Left hindlimb (tissue), 1 donor: ENCODE measurements at regions not wholly inside any gene's neighbourhood (a gene's known extent, or its start where the extent isn't known, plus 50 kb on each side); places are given as distances from the start of the nearest gene placed in this dataset.
"Not testable (repeated sequence)": the region's sequence is repeated elsewhere in the genome, so short reads cannot be mapped to it uniquely, and the experiment has no call there.

Source experiments
- DNase-seq: peaks from one replicate; pipeline ENCODE4 v3.0.0-alpha.2; 2018

- DNase-seq = no peak
Observed at GRCh38 chr2:176885661-176886060, 326.9 kb upstream of the HNRNPA3 start.

DNA sequence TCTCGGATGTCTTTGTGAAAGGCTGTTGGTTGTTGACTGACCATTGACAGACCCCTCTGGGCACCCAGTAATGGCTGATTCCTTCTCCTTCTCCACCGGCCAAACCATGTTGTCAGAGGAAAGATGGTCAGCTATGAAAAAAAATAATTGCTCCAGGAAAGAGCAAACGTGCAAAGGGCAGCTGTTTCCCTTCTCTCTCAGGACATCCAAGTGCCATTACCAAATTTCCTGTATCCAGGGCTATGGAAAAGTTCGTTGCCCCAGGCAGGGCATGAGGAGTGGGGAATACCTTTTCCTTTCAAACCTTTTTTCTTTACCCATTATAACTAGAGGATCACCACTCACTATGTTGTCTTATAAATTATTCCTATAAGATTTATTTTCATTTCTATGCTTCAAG is 321.5 kb upstream of the HNRNPA3 start:
- no peak for DNase-seq

- DNase-seq = no peak
Observed at GRCh38 chr2:176891857-176892256, 320.7 kb upstream of the HNRNPA3 start.

- DNase-seq = no peak
Observed at GRCh38 chr2:176892676-176893226, 319.8 kb upstream of the HNRNPA3 start.

- no peak for DNase-seq
Observed at GRCh38 chr2:176895158-176895557, 317.4 kb upstream of the HNRNPA3 start.

- no peak for DNase-seq
Observed at GRCh38 chr2:176902454-176902853, 310.1 kb upstream of the HNRNPA3 start.

DNA sequence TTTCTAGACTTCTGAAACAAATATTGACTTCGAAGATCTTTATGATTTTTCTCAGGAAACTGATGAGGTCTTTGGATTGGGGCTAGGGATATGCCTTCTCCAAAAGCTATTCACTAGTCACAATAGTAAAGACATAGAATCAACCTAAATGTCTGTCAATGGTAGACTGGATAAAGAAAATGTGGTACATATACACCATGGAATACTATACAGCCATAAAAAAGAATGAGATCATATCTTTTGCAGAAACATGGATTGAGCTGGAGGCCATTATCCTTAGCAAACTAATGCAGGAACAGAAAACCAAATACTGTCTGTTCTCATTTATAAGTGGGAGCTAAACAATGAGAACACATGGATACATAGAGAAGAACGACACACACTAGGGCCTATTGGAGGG is 308.5 kb upstream of the HNRNPA3 start:
- not testable (repeated sequence) for DNase-seq

- DNase-seq = no peak
Observed at GRCh38 chr2:176907341-176907740, 305.3 kb upstream of the HNRNPA3 start.

GRCh38 chr2:176910828-176911227 is 301.8 kb upstream of the HNRNPA3 start:
- no peak for DNase-seq

DNA sequence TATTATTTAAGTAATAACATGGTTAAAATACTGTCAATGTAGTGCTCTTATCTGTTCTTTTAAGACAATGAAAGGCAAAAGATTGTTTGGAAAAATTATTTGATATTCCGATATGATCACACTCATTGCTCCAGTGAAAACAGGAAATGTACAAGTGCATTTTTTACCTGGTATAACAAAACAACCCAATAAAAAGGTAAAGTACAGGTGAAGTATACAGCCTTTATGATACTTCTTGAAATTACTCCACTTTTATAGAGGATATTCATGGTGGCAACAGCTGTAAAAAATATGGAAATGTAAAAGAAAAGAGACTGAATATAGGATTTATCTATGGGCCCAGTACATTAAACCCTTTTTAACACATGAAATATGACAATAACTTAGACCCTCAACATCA is 298.6 kb upstream of the HNRNPA3 start:
- no peak for DNase-seq

GRCh38 chr2:176914371-176914770 is 298.2 kb upstream of the HNRNPA3 start:
- peak; percentile 47 for DNase-seq

DNA sequence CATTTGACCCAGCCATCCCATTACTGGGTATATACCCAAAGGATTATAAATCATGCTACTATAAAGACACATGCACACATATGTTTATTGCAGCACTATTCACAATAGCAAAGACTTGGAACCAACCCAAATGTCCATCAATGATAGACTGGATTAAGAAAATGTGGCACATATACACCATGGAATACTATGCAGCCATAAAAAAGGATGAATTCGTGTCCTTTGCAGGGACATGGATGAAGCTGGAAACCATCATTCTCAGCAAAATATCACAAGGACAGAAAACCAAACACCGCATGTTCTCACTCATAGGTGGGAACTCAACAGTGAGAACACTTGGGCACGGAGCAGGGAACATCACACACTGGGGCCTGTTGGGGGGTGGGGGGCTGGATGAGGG is 290.0 kb upstream of the HNRNPA3 start:
- DNase-seq = not testable (repeated sequence)

DNA sequence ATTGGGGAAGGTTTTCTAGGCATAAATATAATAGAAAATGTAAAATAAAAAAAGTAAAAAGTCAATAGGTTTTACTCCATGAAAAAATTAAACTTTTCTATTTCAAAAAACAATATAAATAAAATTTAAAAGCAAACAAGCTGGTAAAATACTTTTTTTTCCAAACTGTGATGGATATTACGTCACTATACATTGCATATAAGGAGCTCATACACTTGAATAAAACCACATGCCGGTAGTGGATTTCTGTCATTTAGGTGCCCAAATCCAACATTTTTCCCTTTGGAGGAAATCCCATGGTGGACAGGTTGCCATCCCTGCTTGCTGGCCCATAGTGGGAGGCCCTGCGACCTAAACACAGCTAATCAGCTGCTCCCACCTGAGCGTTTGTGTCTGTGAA is 289.4 kb upstream of the HNRNPA3 start:
- no peak for DNase-seq

- DNase-seq = no peak
Observed at GRCh38 chr2:176924909-176925534, 287.6 kb upstream of the HNRNPA3 start.

- no peak for DNase-seq
Observed at GRCh38 chr2:176926453-176926852, 286.1 kb upstream of the HNRNPA3 start.

- DNase-seq = not testable (repeated sequence)
Observed at GRCh38 chr2:176929387-176929786, 283.2 kb upstream of the HNRNPA3 start.

DNA sequence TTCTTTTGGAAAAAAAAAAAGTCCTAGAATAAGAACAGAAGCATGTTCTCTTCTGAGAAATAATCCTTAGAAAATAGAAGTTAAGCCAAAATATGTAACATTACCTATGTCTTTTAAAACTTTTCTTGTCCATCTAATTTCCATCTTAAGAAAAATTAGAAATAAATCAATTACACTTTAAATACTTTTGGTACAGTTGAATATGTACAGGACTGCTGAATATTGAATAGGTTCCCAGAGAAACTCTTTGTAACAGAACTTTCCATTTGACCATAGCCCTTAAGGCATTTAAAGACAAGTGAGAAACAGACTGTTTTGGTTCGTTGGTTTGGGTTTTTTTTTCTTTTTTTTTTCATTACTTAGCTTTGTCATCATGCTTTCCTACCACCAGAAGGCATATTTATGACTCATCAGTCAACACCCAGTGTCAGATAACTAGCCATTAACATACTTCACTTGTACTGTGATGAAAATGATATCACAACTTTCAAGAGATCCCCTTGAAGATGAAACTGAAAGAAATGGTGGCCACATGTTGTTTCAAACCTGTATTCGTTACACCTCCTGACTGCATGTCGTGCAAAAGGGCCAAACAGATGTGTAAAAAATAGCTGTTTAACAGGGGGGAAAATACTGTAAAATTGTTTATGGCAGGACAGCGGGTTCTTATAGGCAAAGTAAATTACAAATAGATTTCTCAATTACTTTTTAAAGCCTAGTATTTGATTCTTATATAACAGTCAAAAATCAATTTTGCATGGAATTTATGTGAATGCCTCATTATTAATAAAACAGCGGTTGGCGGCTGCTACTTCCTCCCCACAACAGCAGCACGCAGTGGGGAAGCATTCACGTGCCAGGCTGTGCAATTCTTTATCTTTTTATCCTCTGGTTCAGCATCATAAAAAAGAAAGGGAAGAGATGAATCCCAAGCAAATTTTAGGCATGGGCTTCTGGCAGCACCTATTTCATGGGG is 280.7 kb upstream of the HNRNPA3 start:
- DNase-seq = no peak

DNA sequence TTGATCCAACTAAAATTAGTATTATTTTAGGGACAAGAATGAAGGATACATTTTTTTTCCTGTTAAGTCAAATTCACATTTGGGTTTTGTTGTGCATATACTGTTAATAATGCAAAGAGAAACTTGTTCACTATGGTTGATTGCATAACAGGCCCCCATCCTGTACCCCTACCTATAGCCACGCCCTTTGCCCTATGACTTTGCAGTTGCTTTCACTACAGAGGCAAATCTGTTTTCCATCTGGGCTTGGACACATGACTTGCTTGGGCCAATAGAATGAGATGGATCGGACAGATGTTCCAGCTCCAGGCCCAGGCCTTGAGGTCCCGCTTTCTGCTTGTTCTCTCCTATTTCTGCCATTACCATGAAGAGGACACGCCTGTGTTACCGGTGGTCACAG is 278.5 kb upstream of the HNRNPA3 start:
- no peak for DNase-seq

GRCh38 chr2:176934869-176935415 is 277.7 kb upstream of the HNRNPA3 start:
- DNase-seq = peak; percentile 68

- no peak for DNase-seq
Observed at GRCh38 chr2:176935543-176936102, 277.0 kb upstream of the HNRNPA3 start.

DNA sequence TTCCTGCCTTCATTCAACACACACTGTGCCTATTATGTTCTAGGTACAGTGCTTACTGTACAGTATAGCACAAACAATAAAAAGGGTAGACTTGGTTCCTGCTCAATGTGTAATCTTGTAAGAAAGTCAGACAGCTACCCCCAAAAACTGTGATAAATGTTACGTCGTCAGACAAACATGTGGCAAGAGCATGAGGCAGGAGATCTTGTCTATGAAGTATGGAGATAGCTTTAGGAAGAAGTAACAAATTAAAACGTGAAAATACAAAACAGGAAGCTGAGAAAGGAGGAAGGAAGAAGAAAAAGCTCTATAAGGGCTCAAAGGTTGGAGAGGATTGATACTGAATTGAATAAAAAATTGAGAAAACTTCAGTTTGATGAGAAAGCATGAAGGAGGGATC is 276.2 kb upstream of the HNRNPA3 start:
- no peak for DNase-seq

- no peak for DNase-seq
Observed at GRCh38 chr2:176944998-176945397, 267.6 kb upstream of the HNRNPA3 start.

- DNase-seq = no peak
Observed at GRCh38 chr2:176947754-176948153, 264.8 kb upstream of the HNRNPA3 start.
